OCI-LY3 (cell line): ENCODE measurements at regions not wholly inside any gene's neighbourhood (a gene's known extent, or its start where the extent isn't known, plus 50 kb on each side); places are given as distances from the start of the nearest gene placed in this dataset.

ENCODE experiments used
- EZH2phosphoT487 ChIP-seq: fragments of 200-600 bp; shearing (Covaris generic); IDR thresholded peaks from 2 replicates; pipeline ENCODE4 v1.6.1; 2018; ENCODE audit warnings: antibody characterized with exemption, mixed run types, low read depth
- TF ChIP-seq, protein P1 (sequence below): fragments of 200-600, 300-600 bp; sonication (generic); IDR thresholded peaks from 2 replicates; pipeline ENCODE4 v1.5.1; 2014; ENCODE audit warnings: antibody characterized with exemption, low read length, low read depth

DNA sequence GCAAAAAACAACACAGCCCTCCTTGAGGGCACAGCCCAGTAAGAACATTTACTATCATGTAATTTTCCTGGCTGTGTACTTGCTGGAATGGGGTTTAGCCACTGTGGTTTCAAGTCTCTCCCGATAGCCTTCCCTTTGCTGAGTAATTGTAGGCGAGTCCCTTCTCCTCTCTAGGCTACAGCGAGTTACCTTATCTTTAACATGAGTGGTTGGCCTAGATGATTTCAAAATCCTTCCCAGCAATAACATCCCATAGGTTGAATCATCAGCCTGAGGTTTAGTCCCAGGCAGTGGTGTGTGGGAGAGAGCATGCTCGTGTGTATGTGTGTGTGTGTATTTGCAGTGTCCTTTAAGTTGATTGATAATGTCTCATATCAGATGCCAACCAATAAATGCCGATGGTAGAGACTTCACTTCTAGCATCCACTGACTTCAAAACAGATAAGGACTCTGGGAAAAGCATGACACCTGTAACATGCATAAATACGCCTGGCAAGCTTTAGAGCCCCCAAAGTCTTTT lies 142.9 kb upstream of the ZMIZ1 start:
- TF ChIP-seq, protein P1, sequence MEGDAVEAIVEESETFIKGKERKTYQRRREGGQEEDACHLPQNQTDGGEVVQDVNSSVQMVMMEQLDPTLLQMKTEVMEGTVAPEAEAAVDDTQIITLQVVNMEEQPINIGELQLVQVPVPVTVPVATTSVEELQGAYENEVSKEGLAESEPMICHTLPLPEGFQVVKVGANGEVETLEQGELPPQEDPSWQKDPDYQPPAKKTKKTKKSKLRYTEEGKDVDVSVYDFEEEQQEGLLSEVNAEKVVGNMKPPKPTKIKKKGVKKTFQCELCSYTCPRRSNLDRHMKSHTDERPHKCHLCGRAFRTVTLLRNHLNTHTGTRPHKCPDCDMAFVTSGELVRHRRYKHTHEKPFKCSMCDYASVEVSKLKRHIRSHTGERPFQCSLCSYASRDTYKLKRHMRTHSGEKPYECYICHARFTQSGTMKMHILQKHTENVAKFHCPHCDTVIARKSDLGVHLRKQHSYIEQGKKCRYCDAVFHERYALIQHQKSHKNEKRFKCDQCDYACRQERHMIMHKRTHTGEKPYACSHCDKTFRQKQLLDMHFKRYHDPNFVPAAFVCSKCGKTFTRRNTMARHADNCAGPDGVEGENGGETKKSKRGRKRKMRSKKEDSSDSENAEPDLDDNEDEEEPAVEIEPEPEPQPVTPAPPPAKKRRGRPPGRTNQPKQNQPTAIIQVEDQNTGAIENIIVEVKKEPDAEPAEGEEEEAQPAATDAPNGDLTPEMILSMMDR = no peak
- TF ChIP-seq EZH2phosphoT487 = no peak
